Right lobe of liver (tissue), 6 donors: ENCODE measurements at regions not wholly inside any gene's neighbourhood (a gene's known extent, or its start where the extent isn't known, plus 50 kb on each side); places are given as distances from the start of the nearest gene placed in this dataset.
"Not testable (repeated sequence)": the region's sequence is repeated elsewhere in the genome, so short reads cannot be mapped to it uniquely, and the experiment has no call there.

ENCODE experiments used
- ATAC-seq, 4 donors: fragments of 200-7000 bp; cut with Tn5 transposase; one replicate each; pipeline ENCODE4 v1.9.1; 2020; ENCODE audit warnings: mild to moderate bottlenecking in 4 of 4, moderate library complexity in 4 of 4
- DNase-seq, 3 donors: peaks; one replicate each; pipeline ENCODE4 v3.0.0-alpha.2; 2020
- H3K27ac ChIP-seq, 3 donors: fragments of 200-600 bp; one replicate each; pipeline ENCODE4 v1.8.0; 2022
- H3K27me3 ChIP-seq, 2 donors: fragments of 200-600 bp; one replicate each; pipeline ENCODE4 v1.8.0; 2022
- H3K36me3 ChIP-seq, 4 donors: fragments of 200-600 bp; sonication (generic) in 1 of 4; one replicate each; pipeline versions ENCODE4 v1.5.1 to v1.8.0; 2017 to 2022; ENCODE audit warnings: control low read depth in 1 of 4
- H3K4me1 ChIP-seq, 4 donors: fragments of 200-600 bp; sonication (generic) in 1 of 4; one replicate each; pipeline versions ENCODE4 v1.5.1 to v1.8.0; 2017 to 2022; ENCODE audit warnings: control low read depth in 1 of 4
- H3K4me3 ChIP-seq, 3 donors: fragments of 200-600 bp; one replicate each; pipeline ENCODE4 v1.8.0; 2022
- H3K9me3 ChIP-seq, 4 donors: fragments of 200-600 bp; sonication (generic) in 1 of 4; one replicate each; pipeline versions ENCODE4 v1.5.1 to v1.8.0; 2017 to 2022; ENCODE audit warnings: control low read depth in 1 of 4
- POLR2A ChIP-seq: fragments of 450-650 bp; IDR thresholded peaks from one replicate; pipeline ENCODE4 v1.6.1; 2017; ENCODE audit warnings: antibody characterized with exemption, mild to moderate bottlenecking
- WGBS: methylation state at CpG from one replicate; pipeline ENCODE4 v1.1.6; 2018; ENCODE audit warnings: low coverage, low lambda C conversion rate; ENCODE audit not compliant: insufficient coverage; ENCODE audit errors: missing lambda C conversion rate; 5-methylcytosine and 5-hydroxymethylcytosine counted together
- intact Hi-C, 2 donors: fragments of 100-400 bp; cut with DNase I; formaldehyde crosslinking; loops; one replicate each; pipeline versions ENCODE4 v1.11.2 to v1.14.1; 2022
- TF ChIP-seq, protein P1 (sequence below), 4 donors: fragments of 200-600 bp in 3 of 4; fragments of 450-650 bp in 1 of 4; IDR thresholded peaks; one replicate each; pipeline versions ENCODE4 v1.5.1 to v1.8.0; 2016 to 2022; ENCODE audit warnings: antibody characterized with exemption in 4 of 4, mild to moderate bottlenecking in 2 of 4
- donor health status: DM: no; HTN: yes; CAD: no.
- donor health status: DM: no; HTN: no; CAD: no.
- donor health status: DM: no; HTN: no; CAD: no.
- donor health status: DM: no; HTN: yes; CAD: no.
- donor health status: DM: no; HTN: yes; CAD: no.

DNA sequence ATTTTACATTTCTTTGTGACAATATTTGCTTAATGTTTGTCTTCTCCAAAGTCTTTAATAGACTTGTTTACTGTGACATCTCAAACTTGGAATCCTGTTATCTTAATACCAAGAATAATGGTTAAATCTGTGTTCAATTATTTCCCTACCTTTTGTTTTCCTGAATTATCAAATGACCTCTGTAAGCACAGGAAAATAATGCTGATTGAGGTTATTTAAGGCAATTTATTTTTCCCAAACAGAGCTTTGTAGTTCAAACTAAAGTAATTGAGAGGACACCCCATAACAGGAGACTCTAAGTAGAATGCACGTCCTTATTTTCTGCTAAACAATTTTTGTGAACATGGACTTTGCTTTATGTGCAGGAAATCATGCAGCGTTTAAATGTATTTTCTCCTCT lies 195.0 kb downstream of the BTBD3 start:
- ATAC-seq (no peak), DNase-seq (no peak)
- H3K36me3 ChIP-seq: no peaks in the 10 kb centered on the region
- no peak overlapping the region for H3K4me3 ChIP-seq
- H3K27ac ChIP-seq: no peak overlapping the region
- no peak for TF ChIP-seq POLR2A
- TF ChIP-seq, protein P1, sequence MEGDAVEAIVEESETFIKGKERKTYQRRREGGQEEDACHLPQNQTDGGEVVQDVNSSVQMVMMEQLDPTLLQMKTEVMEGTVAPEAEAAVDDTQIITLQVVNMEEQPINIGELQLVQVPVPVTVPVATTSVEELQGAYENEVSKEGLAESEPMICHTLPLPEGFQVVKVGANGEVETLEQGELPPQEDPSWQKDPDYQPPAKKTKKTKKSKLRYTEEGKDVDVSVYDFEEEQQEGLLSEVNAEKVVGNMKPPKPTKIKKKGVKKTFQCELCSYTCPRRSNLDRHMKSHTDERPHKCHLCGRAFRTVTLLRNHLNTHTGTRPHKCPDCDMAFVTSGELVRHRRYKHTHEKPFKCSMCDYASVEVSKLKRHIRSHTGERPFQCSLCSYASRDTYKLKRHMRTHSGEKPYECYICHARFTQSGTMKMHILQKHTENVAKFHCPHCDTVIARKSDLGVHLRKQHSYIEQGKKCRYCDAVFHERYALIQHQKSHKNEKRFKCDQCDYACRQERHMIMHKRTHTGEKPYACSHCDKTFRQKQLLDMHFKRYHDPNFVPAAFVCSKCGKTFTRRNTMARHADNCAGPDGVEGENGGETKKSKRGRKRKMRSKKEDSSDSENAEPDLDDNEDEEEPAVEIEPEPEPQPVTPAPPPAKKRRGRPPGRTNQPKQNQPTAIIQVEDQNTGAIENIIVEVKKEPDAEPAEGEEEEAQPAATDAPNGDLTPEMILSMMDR (IDR thresholded peaks at IDR 0.05): no peak
- no peaks in the 10 kb centered on the region for H3K27me3 ChIP-seq
- WGBS: 78% methylated on average over 2 of the region's 2 CpGs
- no peaks in the 10 kb centered on the region for H3K9me3 ChIP-seq
- intact Hi-C loops: no loop called here
- peaks cover 0 to 6% (median 2%) of the 10 kb centered on the region in 4 donors for H3K4me1 ChIP-seq

DNA sequence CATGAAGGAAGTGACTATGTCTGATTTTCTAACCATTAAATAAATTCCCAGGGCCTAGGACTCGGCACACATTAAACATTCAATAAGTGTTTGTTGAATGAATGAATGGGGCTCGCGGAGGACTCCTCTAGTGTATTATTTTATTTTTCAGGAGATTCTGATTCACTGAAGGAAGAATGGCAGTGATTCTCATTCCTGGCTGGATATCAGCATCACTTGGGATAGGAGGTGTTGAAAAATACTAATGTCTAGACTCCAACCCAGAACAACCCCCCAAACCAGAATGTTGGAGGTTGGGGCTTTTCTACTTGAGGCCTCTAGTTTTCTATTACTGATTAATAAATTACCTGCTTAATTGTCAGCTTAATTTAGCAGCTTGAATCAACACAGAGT lies 195.4 kb downstream of the BTBD3 start:
- TF ChIP-seq, protein P1 (IDR thresholded peaks at IDR 0.05): no peak
- no peak for TF ChIP-seq POLR2A
- Histone ChIP-seq H3K36me3 (no peaks in the 10 kb centered on the region), H3K27me3 (no peaks in the 10 kb centered on the region), H3K4me3 (no peak overlapping the region), H3K9me3 (no peaks in the 10 kb centered on the region), H3K4me1 (peaks cover 0 to 6% (median 2%) of the 10 kb centered on the region in 4 donors), H3K27ac (no peak overlapping the region)
- no peak for ATAC-seq
- no peak for DNase-seq
- 83% methylated on average over 3 of the region's 3 CpGs for WGBS
- intact Hi-C loops: no loop called here

DNA sequence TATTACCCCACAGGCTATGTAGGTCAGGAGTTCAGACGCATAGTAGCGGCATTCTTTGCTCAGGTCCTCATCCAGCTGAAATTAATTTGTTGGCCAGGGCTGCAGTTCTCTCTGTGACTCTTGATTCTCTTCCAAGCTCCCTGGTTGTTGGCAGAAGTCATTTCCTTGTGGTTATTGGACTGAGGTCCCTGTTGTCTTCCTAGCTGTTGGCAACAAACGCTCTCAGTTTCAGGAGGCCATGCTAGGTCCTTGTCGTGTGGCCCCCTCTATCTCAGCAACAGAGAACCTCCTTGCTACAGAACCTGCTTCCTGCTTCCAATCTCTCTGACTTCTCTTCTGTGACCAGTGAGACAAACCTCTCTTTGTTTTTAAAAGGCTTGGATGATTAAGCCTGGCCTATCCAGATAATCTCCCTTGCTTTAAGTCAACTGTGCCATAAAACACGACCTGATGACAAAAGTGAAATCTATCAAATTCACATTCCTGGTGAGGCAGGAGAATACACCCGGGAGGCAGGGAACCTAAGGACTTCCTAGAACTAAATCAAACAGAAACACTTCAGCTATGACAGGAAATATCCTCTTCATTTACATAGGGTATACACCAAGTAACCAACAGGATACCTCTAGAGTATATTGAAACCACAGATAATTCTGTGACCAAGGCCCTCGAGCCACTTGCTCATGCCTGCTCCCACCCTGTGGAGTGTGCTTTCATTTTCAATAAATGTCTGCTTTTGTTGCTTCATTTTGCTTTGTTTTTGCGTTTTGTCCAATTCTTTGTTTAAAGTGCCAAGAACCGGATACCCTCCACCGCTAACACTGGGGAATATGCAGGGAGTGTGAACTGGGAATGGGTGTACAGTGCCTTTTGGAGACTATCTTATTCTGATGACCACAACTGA lies 196.0 kb downstream of the BTBD3 start:
- intact Hi-C loops: no loop called here
- DNase-seq (peak in 1 of 3 donors; percentile 57), ATAC-seq (peak; percentile 43 to 82 (median 65))
- no peak overlapping the region for H3K4me3 ChIP-seq
- H3K9me3 ChIP-seq: no peaks in the 10 kb centered on the region
- no peaks in the 10 kb centered on the region for H3K36me3 ChIP-seq
- H3K4me1 ChIP-seq: peaks cover 0 to 6% (median 2%) of the 10 kb centered on the region in 4 donors
- TF ChIP-seq, protein P1 (IDR thresholded peaks at IDR 0.05): no peak
- TF ChIP-seq POLR2A: no peak
- H3K27me3 ChIP-seq: no peaks in the 10 kb centered on the region
- no peak overlapping the region for H3K27ac ChIP-seq
- WGBS: 43% methylated on average over 8 of the region's 10 CpGs

DNA sequence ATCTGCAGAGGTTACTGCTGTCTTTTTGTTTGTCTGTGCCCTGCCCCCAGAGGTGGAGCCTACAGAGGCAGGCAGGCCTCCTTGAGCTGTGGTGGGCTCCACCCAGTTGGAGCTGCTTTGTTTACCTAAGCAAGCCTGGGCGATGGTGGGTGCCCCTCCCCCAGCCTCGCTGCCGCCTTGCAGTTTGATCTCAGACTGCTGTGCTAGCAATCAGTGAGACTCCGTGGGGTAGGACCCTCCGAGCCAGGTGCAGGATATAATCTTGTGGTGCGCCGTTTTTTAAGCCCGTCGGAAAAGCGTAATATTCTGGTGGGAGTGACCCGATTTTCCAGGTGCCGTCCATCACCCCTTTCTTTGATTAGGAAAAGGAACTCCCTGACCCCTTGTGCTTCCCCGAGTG lies 211.4 kb downstream of the BTBD3 start:
- 64% methylated on average over 11 of the region's 13 CpGs for whole genome bisulfite sequencing
- H3K4me1 ChIP-seq, H3K36me3 ChIP-seq, H3K4me3 ChIP-seq, H3K9me3 ChIP-seq, H3K27me3 ChIP-seq, ATAC-seq, intact Hi-C loops, DNase-seq, H3K27ac ChIP-seq: not testable (repeated sequence)

DNA sequence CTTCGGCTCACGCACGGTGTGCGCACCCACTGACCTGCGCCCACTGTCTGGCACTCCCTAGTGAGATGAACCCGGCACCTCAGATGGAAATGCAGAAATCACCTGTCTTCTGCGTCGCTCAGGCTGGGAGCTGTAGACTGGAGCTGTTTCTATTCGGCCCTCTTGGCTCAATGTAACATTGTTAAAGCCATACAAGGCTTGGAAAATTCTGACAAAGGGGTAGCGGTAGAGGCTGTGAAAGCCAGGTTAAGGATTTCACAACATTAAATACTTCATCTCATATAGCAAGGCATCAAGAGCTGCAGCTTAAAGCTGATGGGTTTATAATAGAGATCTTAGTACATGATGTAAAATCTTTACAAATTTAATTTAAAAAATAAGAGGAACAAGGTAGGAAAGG lies 211.8 kb downstream of the BTBD3 start:
- H3K4me3 ChIP-seq, H3K27me3 ChIP-seq, H3K4me1 ChIP-seq, intact Hi-C loops, H3K36me3 ChIP-seq, ATAC-seq, DNase-seq, H3K9me3 ChIP-seq, H3K27ac ChIP-seq: not testable (repeated sequence)
- 63% methylated on average over 4 of the region's 10 CpGs for whole genome bisulfite sequencing
